ENCODE measurements at regions not wholly inside any gene's neighbourhood (a gene's known extent, or its start where the extent isn't known, plus 50 kb on each side); places are given as distances from the start of the nearest gene placed in this dataset.

- no peak for DNase-seq
Observed at GRCh38 chr5:67978171-67978570, 237.4 kb upstream of the PIK3R1 start.

- DNase-seq = no peak
Observed at GRCh38 chr5:67976891-67977601, 238.5 kb upstream of the PIK3R1 start.

- DNase-seq = no peak
Observed at GRCh38 chr5:67976181-67976580, 239.4 kb upstream of the PIK3R1 start.

- no peak for DNase-seq
Observed at GRCh38 chr5:67974471-67974870, 241.1 kb upstream of the PIK3R1 start.

GRCh38 chr5:67974054-67974453 lies 241.5 kb upstream of the PIK3R1 start:
- no peak for DNase-seq

GRCh38 chr5:67971971-67972821 lies 243.4 kb upstream of the PIK3R1 start:
- DNase-seq = no peak

- DNase-seq = no peak
Observed at GRCh38 chr5:67971223-67971830, 244.2 kb upstream of the PIK3R1 start.

- no peak for DNase-seq
Observed at GRCh38 chr5:67969631-67970030, 245.9 kb upstream of the PIK3R1 start.

- no peak for DNase-seq
Observed at GRCh38 chr5:67969176-67969575, 246.4 kb upstream of the PIK3R1 start.

GRCh38 chr5:67966712-67967111 lies 248.8 kb upstream of the PIK3R1 start:
- DNase-seq = no peak

GRCh38 chr5:67964619-67965018 lies 250.9 kb upstream of the PIK3R1 start:
- no peak for DNase-seq

- no peak for DNase-seq
Observed at GRCh38 chr5:67963789-67964519, 251.6 kb upstream of the PIK3R1 start.

GRCh38 chr5:67960939-67961338 lies 254.6 kb upstream of the PIK3R1 start:
- no peak for DNase-seq

- no peak for DNase-seq
Observed at GRCh38 chr5:67957374-67957773, 258.2 kb upstream of the PIK3R1 start.

- no peak for DNase-seq
Observed at GRCh38 chr5:67954351-67954750, 261.2 kb upstream of the PIK3R1 start.

GRCh38 chr5:67942421-67942820 lies 273.1 kb upstream of the PIK3R1 start:
- no peak for DNase-seq

- no peak for DNase-seq
Observed at GRCh38 chr5:67941614-67942401, 273.7 kb upstream of the PIK3R1 start.

- no peak for DNase-seq
Observed at GRCh38 chr5:67935908-67936566, 279.5 kb upstream of the PIK3R1 start.

GRCh38 chr5:67934976-67935375 lies 280.6 kb upstream of the PIK3R1 start:
- no peak for DNase-seq

GRCh38 chr5:67925511-67925910 lies 290.0 kb upstream of the PIK3R1 start:
- DNase-seq = no peak

- no peak for DNase-seq
Observed at GRCh38 chr5:67921004-67921601, 294.5 kb upstream of the PIK3R1 start.
